ENCODE measurements at regions not wholly inside any gene's neighbourhood (a gene's known extent, or its start where the extent isn't known, plus 50 kb on each side); places are given as distances from the start of the nearest gene placed in this dataset.

- no peak for TF ChIP-seq CTCF (optimal IDR thresholded peaks at IDR 0.05 in 1 of 3, IDR thresholded peaks at IDR 0.05 in 1 of 3, conservative IDR thresholded peaks at IDR 0.05 in 1 of 3; ENCODE audit: extremely low read depth in 1 of 3, insufficient read depth in 2 of 3, low read length in 3 of 3)
- TF ChIP-seq EZH2 (IDR thresholded peaks at IDR 0.05; ENCODE audit: low read length) = no peak
Observed at GRCh38 chr13:44874176-44874575, 115.1 kb downstream of the NUFIP1 start.

All from keratinocyte (primary cell).